Left lung (tissue), 4 donors: ENCODE measurements at regions not wholly inside any gene's neighbourhood (a gene's known extent, or its start where the extent isn't known, plus 50 kb on each side); places are given as distances from the start of the nearest gene placed in this dataset.

Experiments
- ATAC-seq: fragments of 200-7000 bp; cut with Tn5 transposase; one replicate; pipeline ENCODE4 v1.9.1; 2020; ENCODE audit warnings: moderate library complexity
- DNase-seq, 4 donors: peaks; one replicate each; pipeline ENCODE4 v3.0.0-alpha.2; 2013 to 2020
- H3K27ac ChIP-seq, 2 donors: fragments of 200-600 bp; sonication (generic) in 1 of 2; one replicate each; pipeline versions ENCODE4 v1.5.0 to v1.8.0; 2020 to 2021
- H3K27me3 ChIP-seq, 2 donors: fragments of 200-600 bp; sonication (generic) in 1 of 2; one replicate each; pipeline versions ENCODE4 v1.5.0 to v1.8.0; 2020 to 2021
- H3K36me3 ChIP-seq, 2 donors: fragments of 200-600 bp; sonication (generic) in 1 of 2; one replicate each; pipeline versions ENCODE4 v1.5.0 to v1.8.0; 2020 to 2021
- H3K4me1 ChIP-seq, 2 donors: fragments of 200-600 bp; one replicate each; pipeline ENCODE4 v1.8.0; 2021
- H3K4me3 ChIP-seq, 2 donors: fragments of 200-600 bp; sonication (generic) in 1 of 2; one replicate each; pipeline versions ENCODE4 v1.5.0 to v1.8.0; 2020 to 2021; ENCODE audit warnings: mild to moderate bottlenecking in 1 of 2
- H3K9me3 ChIP-seq, 2 donors: fragments of 200-600 bp; sonication (generic) in 1 of 2; one replicate each; pipeline versions ENCODE4 v1.5.0 to v1.8.0; 2020 to 2021
- intact Hi-C, 2 donors: fragments of 100-400 bp; cut with DNase I; formaldehyde crosslinking; loops; one replicate each; pipeline versions ENCODE4 v1.11.2 to v1.14.2; 2022
- TF ChIP-seq, protein P1 (sequence below), 2 donors: fragments of 200-600 bp; sonication (generic) in 1 of 2; IDR thresholded peaks; one replicate each; pipeline versions ENCODE4 v1.5.0 to v1.8.0; 2021; ENCODE audit warnings: antibody characterized with exemption in 2 of 2
- donor health status: DM: no; HTN: yes; CAD: no.
- donor health status: DM: no; HTN: no; CAD: no.

DNA sequence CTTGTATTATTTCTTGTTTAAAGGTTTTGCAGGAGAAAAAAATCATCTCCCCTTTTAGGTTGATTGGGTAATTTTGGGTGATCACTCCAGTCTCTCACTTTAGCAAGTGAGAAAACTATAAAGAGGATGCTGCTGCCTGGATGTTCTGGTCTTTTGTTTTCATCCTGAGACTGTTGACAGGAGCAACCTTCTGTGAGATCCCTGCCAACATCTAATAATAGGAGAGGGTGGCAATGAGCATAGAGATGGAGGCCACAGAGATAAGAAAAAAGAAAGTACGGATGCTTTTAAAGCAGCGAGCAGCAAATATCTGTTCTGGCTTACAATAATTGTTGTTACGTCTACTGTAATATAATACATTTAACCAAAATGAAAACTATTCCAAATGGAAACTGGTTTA is 293.6 kb upstream of the MTNR1B start:
- H3K4me1 ChIP-seq, result no peaks in the 10 kb centered on the region
- no peak overlapping the region for H3K4me3 ChIP-seq
- no peak for DNase-seq
- H3K9me3 ChIP-seq, result peaks cover 0 to 8% of the 10 kb centered on the region in 2 donors
- no peak overlapping the region for H3K27ac ChIP-seq
- H3K27me3 ChIP-seq, result no peaks in the 10 kb centered on the region
- no peaks in the 10 kb centered on the region for H3K36me3 ChIP-seq
- intact Hi-C loops, result no loop called here
- TF ChIP-seq, protein P1, sequence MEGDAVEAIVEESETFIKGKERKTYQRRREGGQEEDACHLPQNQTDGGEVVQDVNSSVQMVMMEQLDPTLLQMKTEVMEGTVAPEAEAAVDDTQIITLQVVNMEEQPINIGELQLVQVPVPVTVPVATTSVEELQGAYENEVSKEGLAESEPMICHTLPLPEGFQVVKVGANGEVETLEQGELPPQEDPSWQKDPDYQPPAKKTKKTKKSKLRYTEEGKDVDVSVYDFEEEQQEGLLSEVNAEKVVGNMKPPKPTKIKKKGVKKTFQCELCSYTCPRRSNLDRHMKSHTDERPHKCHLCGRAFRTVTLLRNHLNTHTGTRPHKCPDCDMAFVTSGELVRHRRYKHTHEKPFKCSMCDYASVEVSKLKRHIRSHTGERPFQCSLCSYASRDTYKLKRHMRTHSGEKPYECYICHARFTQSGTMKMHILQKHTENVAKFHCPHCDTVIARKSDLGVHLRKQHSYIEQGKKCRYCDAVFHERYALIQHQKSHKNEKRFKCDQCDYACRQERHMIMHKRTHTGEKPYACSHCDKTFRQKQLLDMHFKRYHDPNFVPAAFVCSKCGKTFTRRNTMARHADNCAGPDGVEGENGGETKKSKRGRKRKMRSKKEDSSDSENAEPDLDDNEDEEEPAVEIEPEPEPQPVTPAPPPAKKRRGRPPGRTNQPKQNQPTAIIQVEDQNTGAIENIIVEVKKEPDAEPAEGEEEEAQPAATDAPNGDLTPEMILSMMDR (IDR thresholded peaks at IDR 0.05), result no peak
- ATAC-seq, result no peak

DNA sequence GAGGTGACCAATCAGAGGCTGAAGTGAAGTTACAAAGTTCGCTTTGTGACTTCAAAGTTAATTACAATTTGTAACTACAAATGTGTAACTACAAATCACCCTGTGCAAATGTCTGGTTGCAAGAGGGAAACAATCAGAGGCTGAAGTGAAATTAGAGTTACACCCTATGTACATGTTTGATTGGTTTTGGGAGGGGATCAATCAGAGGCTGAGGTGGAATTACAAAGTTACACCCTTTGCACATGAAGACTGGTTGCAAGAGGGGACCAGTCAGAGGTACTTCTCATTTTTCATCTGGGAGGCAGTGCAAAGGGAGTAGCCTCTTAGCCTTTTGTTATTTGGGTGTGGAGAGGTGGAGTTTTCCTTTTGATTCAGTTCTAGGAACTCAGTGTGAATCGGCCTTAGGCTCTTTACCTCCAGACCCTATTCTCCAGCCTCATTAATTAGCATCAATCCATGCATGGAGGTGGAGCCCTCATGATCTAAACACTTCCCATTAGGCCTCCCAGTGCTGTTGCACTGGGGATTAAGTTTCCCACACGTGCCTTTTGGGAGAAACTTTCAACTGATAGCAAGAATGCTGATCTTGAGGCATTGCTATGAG is 291.3 kb upstream of the MTNR1B start:
- TF ChIP-seq, protein P1 (IDR thresholded peaks at IDR 0.05), result no peak
- no peak overlapping the region for H3K27ac ChIP-seq
- no peaks in the 10 kb centered on the region for H3K27me3 ChIP-seq
- intact Hi-C loops, result no loop called here
- no peaks in the 10 kb centered on the region for H3K4me1 ChIP-seq
- peaks cover 0 to 8% of the 10 kb centered on the region in 2 donors for H3K9me3 ChIP-seq
- no peak overlapping the region for H3K4me3 ChIP-seq
- ATAC-seq, result no peak
- DNase-seq, result no peak
- H3K36me3 ChIP-seq, result no peaks in the 10 kb centered on the region

DNA sequence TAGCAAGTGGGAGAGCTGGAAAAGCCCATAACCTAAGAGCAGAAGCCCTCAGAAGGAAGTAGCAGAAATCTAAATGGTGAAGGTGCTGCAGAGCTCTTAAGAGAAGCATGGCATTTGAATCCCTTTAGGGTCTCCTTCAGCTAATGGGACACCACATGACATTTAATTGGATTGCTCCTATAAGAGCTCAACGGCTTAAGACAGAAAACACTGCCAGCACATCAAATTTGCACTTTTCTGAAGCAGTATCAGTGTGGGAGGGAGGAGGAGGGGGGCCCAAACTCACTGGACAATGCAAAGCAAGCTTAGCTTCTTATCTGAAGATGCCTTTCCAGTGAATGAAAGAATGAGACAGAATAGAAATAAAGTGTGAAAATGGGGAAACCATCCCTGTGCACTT is 287.9 kb upstream of the MTNR1B start:
- Histone ChIP-seq H3K27me3 (no peaks in the 10 kb centered on the region), H3K36me3 (no peaks in the 10 kb centered on the region), H3K9me3 (peaks cover 0 to 10% of the 10 kb centered on the region in 2 donors), H3K27ac (no peak overlapping the region), H3K4me1 (no peaks in the 10 kb centered on the region), H3K4me3 (no peak overlapping the region)
- ATAC-seq (no peak), DNase-seq (no peak)
- TF ChIP-seq, protein P1 (IDR thresholded peaks at IDR 0.05), result no peak
- intact Hi-C loops, result no loop called here

DNA sequence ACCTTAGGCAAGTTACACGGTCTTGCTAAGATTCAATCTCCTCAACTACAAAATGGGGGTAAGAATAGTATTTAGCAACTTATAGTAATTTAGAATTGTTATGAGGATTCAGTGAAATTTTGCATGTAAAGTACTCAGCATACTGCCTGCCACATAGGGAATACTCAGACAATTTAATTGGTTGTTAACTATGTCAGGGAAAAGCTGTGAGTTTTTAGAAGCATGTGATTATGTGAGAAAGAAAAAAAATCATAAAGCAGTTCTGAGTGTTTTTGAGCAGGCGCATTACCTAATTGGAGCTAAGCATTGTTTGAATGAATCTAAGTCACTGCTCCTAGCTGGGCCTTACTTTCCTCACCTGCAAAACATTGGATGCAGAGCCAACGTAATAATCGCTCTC is 287.3 kb upstream of the MTNR1B start:
- no peaks in the 10 kb centered on the region for H3K36me3 ChIP-seq
- DNase-seq (no peak), ATAC-seq (no peak)
- TF ChIP-seq, protein P1 (IDR thresholded peaks at IDR 0.05), result no peak
- no peaks in the 10 kb centered on the region for H3K27me3 ChIP-seq
- H3K27ac ChIP-seq, result no peak overlapping the region
- H3K4me1 ChIP-seq, result no peaks in the 10 kb centered on the region
- H3K9me3 ChIP-seq, result peaks cover 0 to 10% of the 10 kb centered on the region in 2 donors
- no peak overlapping the region for H3K4me3 ChIP-seq
- intact Hi-C loops, result no loop called here

DNA sequence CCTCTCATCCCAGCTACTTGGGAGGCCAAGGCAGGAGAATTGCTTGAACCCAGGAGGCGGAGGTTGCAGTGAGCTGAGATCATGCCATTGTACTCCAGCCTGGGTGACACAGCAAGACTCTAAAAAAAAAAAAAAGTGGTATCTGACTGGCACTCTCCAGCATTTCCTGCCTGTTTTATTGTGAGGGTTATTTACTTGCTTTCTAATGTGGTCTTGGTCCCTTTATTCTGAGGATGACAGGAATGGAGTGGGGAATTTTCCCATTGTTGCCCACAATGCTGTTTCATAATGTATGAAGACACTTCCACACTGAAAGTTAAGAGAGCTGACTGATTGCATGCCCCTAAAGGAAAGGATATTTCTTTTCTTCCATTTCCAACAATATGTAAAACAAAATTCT is 286.5 kb upstream of the MTNR1B start:
- no peak for ATAC-seq

More for the DNA sequence above, 286.5 kb upstream of the MTNR1B start:
- no peak overlapping the region for H3K27ac ChIP-seq
- no peak for DNase-seq
- no peak overlapping the region for H3K4me3 ChIP-seq
- no peaks in the 10 kb centered on the region for H3K27me3 ChIP-seq
- intact Hi-C loops, result no loop called here
- TF ChIP-seq, protein P1 (IDR thresholded peaks at IDR 0.05), result no peak
- H3K9me3 ChIP-seq, result peaks cover 0 to 6% of the 10 kb centered on the region in 2 donors
- no peaks in the 10 kb centered on the region for H3K4me1 ChIP-seq
- H3K36me3 ChIP-seq, result no peaks in the 10 kb centered on the region
